Cardiac muscle cell (in vitro differentiated cells and primary cell): ENCODE measurements at regions not wholly inside any gene's neighbourhood (a gene's known extent, or its start where the extent isn't known, plus 50 kb on each side); places are given as distances from the start of the nearest gene placed in this dataset.

Experiments used
- DNase-seq, 2 donors: peaks; one replicate each; pipeline versions ENCODE4 v3.0.0 to v3.0.0-alpha.2; 2010 to 2017; ENCODE audit warnings: low read depth in 1 of 2, low spot score in 1 of 2
- H3K27ac ChIP-seq: fragments of 200-600 bp; sonication (generic); 2 replicates; pipeline ENCODE4 v1.5.1; 2016
- H3K27me3 ChIP-seq: fragments of 200-600 bp; sonication (generic); 2 replicates; pipeline ENCODE4 v1.6.0; 2016; ENCODE audit warnings: control low read depth
- H3K36me3 ChIP-seq: fragments of 200-600 bp; sonication (generic); 2 replicates; pipeline ENCODE4 v1.5.1; 2016; ENCODE audit warnings: control low read depth
- H3K4me1 ChIP-seq: fragments of 200-600 bp; sonication (generic); 2 replicates; pipeline ENCODE4 v1.8.1; 2017; ENCODE audit warnings: low read depth, mild to moderate bottlenecking, mixed run types
- H3K4me3 ChIP-seq: fragments of 200-600 bp; sonication (generic); 2 replicates; pipeline ENCODE4 v1.5.1; 2016; ENCODE audit warnings: mild to moderate bottlenecking
- H3K9me3 ChIP-seq: fragments of 200-600 bp; sonication (generic); 2 replicates; pipeline ENCODE4 v1.5.1; 2017; ENCODE audit warnings: low read depth, mild to moderate bottlenecking, control low read depth
- CTCF ChIP-seq: IDR thresholded peaks from 2 replicates; pipeline ENCODE4 v1.5.1; 2012; ENCODE audit warnings: low read depth, mild to moderate bottlenecking, low read length

GRCh38 chr16:51062039-51062438 lies 89.0 kb downstream of the SALL1 start:
- Histone ChIP-seq H3K4me3 (no peak overlapping the region), H3K36me3 (no peaks in the 10 kb centered on the region), H3K27me3 (no peaks in the 10 kb centered on the region), H3K4me1 (no peaks in the 10 kb centered on the region), H3K9me3 (no peaks in the 10 kb centered on the region), H3K27ac (no peak overlapping the region)
- no peak for DNase-seq
- no peak for TF ChIP-seq CTCF

GRCh38 chr16:51061328-51061727 lies 89.7 kb downstream of the SALL1 start:
- Histone ChIP-seq H3K27ac (no peak overlapping the region), H3K36me3 (no peaks in the 10 kb centered on the region), H3K9me3 (no peaks in the 10 kb centered on the region), H3K4me3 (no peak overlapping the region), H3K4me1 (no peaks in the 10 kb centered on the region), H3K27me3 (no peaks in the 10 kb centered on the region)
- TF ChIP-seq CTCF: no peak
- no peak for DNase-seq

- TF ChIP-seq CTCF: no peak
These were observed 93.1 kb downstream of the SALL1 start for GRCh38 chr16:51057969-51058337.

GRCh38 chr16:51057102-51057793 lies 93.8 kb downstream of the SALL1 start:
- Histone ChIP-seq H3K27ac (no peak overlapping the region), H3K4me3 (no peak overlapping the region), H3K27me3 (no peaks in the 10 kb centered on the region), H3K9me3 (no peaks in the 10 kb centered on the region), H3K4me1 (no peaks in the 10 kb centered on the region), H3K36me3 (no peaks in the 10 kb centered on the region)
- no peak for DNase-seq
- TF ChIP-seq CTCF: no peak

More at GRCh38 chr16:51057969-51058337, 93.1 kb downstream of the SALL1 start:
- H3K36me3 ChIP-seq: no peaks in the 10 kb centered on the region
- no peak for DNase-seq
- H3K4me3 ChIP-seq: no peak overlapping the region
- H3K27me3 ChIP-seq: no peaks in the 10 kb centered on the region
- no peaks in the 10 kb centered on the region for H3K4me1 ChIP-seq
- H3K9me3 ChIP-seq: no peaks in the 10 kb centered on the region
- no peak overlapping the region for H3K27ac ChIP-seq

- Histone ChIP-seq H3K36me3 (no peaks in the 10 kb centered on the region), H3K4me3 (no peak overlapping the region), H3K27ac (no peak overlapping the region), H3K4me1 (no peaks in the 10 kb centered on the region), H3K9me3 (no peaks in the 10 kb centered on the region), H3K27me3 (no peaks in the 10 kb centered on the region)
- DNase-seq: no peak
- no peak for TF ChIP-seq CTCF
These were observed 94.7 kb downstream of the SALL1 start for GRCh38 chr16:51056331-51056730.

GRCh38 chr16:51055434-51055833 lies 95.6 kb downstream of the SALL1 start:
- Histone ChIP-seq H3K4me3 (no peak overlapping the region), H3K36me3 (no peaks in the 10 kb centered on the region), H3K4me1 (no peaks in the 10 kb centered on the region), H3K27ac (no peak overlapping the region), H3K9me3 (no peaks in the 10 kb centered on the region), H3K27me3 (no peaks in the 10 kb centered on the region)
- TF ChIP-seq CTCF: no peak
- DNase-seq: no peak
